SK-N-SH (cell line): ENCODE measurements at regions not wholly inside any gene's neighbourhood (a gene's known extent, or its start where the extent isn't known, plus 50 kb on each side); places are given as distances from the start of the nearest gene placed in this dataset.

Experiments
- CHD2 ChIP-seq: fragments of 150-350 bp; IDR thresholded peaks from 2 replicates; pipeline ENCODE4 v1.6.1; 2018; ENCODE audit warnings: low read length; ENCODE audit not compliant: partially characterized antibody
- SMC3 ChIP-seq: IDR thresholded peaks from 2 replicates; pipeline ENCODE4 v1.6.1; 2012; ENCODE audit warnings: low read depth, low read length, improper control_type of control experiment
- YY1 ChIP-seq: IDR thresholded peaks from 2 replicates; pipeline ENCODE4 v1.4.0; 2012; ENCODE audit warnings: low read depth, mild to moderate bottlenecking
- TF ChIP-seq, protein P1 (sequence below): fragments of 200-600 bp; sonication (generic); IDR thresholded peaks from 2 replicates; pipeline ENCODE4 v1.6.1; 2017; ENCODE audit warnings: antibody characterized with exemption, mild to moderate bottlenecking, moderate library complexity

DNA sequence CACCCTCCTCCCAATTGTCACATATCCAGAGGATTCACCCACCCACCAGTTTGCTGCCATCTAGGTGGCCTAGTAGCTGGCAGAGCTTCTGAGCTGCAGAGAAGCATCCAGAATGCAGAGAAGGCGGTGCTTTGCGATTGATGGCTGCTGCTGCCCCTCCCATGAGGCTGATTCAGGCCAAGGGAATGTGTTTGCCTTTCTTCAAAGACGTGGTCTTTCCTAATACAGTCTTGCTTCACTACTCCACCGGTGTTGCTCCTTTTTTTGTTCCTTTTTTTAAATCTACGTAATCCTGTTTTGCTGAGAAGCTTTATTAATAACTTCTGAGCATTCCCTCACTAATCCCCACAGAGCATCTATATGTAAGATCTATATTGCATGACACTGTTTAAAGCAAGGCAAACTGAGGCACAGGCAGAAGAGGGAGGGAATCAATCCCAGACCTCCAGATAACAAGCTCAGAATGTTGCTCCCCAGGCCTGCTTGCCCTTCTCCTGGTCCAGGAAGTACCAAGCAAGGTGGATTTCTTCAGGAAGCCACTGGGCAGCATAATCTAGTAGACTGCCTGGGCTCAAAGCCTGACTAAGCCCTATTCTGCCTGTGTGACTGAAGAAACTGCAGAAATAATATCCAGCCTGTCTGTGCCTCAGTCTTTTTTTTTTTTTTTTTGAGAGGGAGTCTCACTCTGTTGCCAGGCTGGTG, 275.5 kb upstream of the FMN2 start:
- TF ChIP-seq CHD2 (no peak), SMC3 (no peak), YY1 (no peak)
- TF ChIP-seq, protein P1, sequence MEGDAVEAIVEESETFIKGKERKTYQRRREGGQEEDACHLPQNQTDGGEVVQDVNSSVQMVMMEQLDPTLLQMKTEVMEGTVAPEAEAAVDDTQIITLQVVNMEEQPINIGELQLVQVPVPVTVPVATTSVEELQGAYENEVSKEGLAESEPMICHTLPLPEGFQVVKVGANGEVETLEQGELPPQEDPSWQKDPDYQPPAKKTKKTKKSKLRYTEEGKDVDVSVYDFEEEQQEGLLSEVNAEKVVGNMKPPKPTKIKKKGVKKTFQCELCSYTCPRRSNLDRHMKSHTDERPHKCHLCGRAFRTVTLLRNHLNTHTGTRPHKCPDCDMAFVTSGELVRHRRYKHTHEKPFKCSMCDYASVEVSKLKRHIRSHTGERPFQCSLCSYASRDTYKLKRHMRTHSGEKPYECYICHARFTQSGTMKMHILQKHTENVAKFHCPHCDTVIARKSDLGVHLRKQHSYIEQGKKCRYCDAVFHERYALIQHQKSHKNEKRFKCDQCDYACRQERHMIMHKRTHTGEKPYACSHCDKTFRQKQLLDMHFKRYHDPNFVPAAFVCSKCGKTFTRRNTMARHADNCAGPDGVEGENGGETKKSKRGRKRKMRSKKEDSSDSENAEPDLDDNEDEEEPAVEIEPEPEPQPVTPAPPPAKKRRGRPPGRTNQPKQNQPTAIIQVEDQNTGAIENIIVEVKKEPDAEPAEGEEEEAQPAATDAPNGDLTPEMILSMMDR = no peak
